HepG2 (cell line): ENCODE measurements at regions not wholly inside any gene's neighbourhood (a gene's known extent, or its start where the extent isn't known, plus 50 kb on each side); places are given as distances from the start of the nearest gene placed in this dataset.
"Not testable (repeated sequence)": the region's sequence is repeated elsewhere in the genome, so short reads cannot be mapped to it uniquely, and the experiment has no call there.

Experiments
- ATAC-seq: fragments of 200-7000 bp; cut with Tn5 transposase; 3 replicates; pipeline ENCODE4 v1.9.1; 2020; ENCODE audit warnings: mild to moderate bottlenecking, moderate library complexity
- BruUV-seq: library from RNA; stranded (reverse); fragments of 400-500 nt; replicated peaks from 2 replicates; lab custom pipeline; 2021; lab: Mats Ljungman, UMichigan
- CTCF ChIA-PET: fragments of 300-600 bp; formaldehyde crosslinking; extraction: SDS; loops from one replicate; lab custom pipeline; 2021; ENCODE audit warnings: low total read pairs, inconsistent platforms, low intra/inter-chr PET ratio; lab: Yijun Ruan, JAX
- POLR2A ChIA-PET: fragments of 350-600 bp; sonication (Branson Sonifier 250); formaldehyde crosslinking; loops from one replicate; lab custom pipeline; 2020; ENCODE audit warnings: antibody characterized with exemption, inconsistent platforms; lab: Yijun Ruan, JAX
- DNase-seq: peaks from one replicate; pipeline ENCODE4 v3.0.0-alpha.2; 2015; ENCODE audit warnings: low spot score
- FAIRE-seq: peaks from 3 replicates; lab custom pipeline; 2011; peaks lifted over from hg19 to GRCh38; lab: Jason Lieb, UNC
- H2AFZ ChIP-seq: one replicate; pipeline ENCODE4 v1.6.1; 2011; ENCODE audit warnings: low read length, inconsistent platforms
- H3K27ac ChIP-seq: fragments of 300-600 bp; 3 replicates; pipeline ENCODE4 v1.8.0; 2011; ENCODE audit warnings: mixed run types, mild to moderate bottlenecking, mixed read lengths, low read length, inconsistent platforms; ENCODE audit not compliant: insufficient read depth; ENCODE audit errors: extremely low read length
- H3K27me3 ChIP-seq, 2 experiments: fragments of 200-600 bp in 1 of 2; 2 replicates in 1 of 2; 3 replicates in 1 of 2; pipeline versions ENCODE4 v1.6.0 to v1.8.0; 2011; ENCODE audit warnings: low read length in 2 of 2, mild to moderate bottlenecking in 2 of 2, moderate library complexity in 2 of 2, inconsistent platforms in 1 of 2; ENCODE audit not compliant: insufficient read depth in 2 of 2, control insufficient read depth in 1 of 2
- H3K36me3 ChIP-seq, 2 experiments: fragments of 200-600 bp in 1 of 2; replicated peaks in 1 of 2; 2 replicates in 1 of 2; 3 replicates in 1 of 2; pipeline versions ENCODE4 v1.5.1 to v1.8.0; 2011; ENCODE audit warnings: low read length in 2 of 2, inconsistent platforms in 1 of 2; ENCODE audit not compliant: insufficient read depth in 2 of 2, control insufficient read depth in 1 of 2
- H3K4me1 ChIP-seq: 2 replicates; pipeline ENCODE4 v1.5.1; 2012; ENCODE audit warnings: low read length, inconsistent platforms; ENCODE audit not compliant: insufficient read depth
- H3K4me2 ChIP-seq: 2 replicates; pipeline ENCODE4 v1.6.0; 2011; ENCODE audit warnings: low read depth, low read length, inconsistent platforms
- H3K4me3 ChIP-seq, 3 experiments: fragments of 200-600 bp in 1 of 3; sonication (generic), shearing (Covaris generic) in 1 of 3; replicated peaks in 1 of 3; 2 replicates each; pipeline ENCODE4 v1.5.1; 2011 to 2016; ENCODE audit warnings: low read length in 3 of 3, inconsistent platforms in 2 of 3, low read depth in 2 of 3, mild to moderate bottlenecking in 2 of 3, control low read depth in 1 of 3, mixed read lengths in 1 of 3; ENCODE audit not compliant: insufficient read depth in 1 of 3
- H3K79me2 ChIP-seq: one replicate; pipeline ENCODE4 v1.6.1; 2011; ENCODE audit warnings: low read length, inconsistent platforms; ENCODE audit not compliant: insufficient read depth
- H3K9ac ChIP-seq: 2 replicates; pipeline ENCODE4 v1.6.0; 2011; ENCODE audit warnings: mild to moderate bottlenecking, low read depth, low read length, inconsistent platforms; ENCODE audit not compliant: insufficient read depth
- H3K9me3 ChIP-seq: 2 replicates; pipeline ENCODE4 v1.5.1; 2012; ENCODE audit warnings: mild to moderate bottlenecking, low read length
- H4K20me1 ChIP-seq: 2 replicates; pipeline ENCODE4 v1.6.0; 2011; ENCODE audit warnings: inconsistent platforms, mild to moderate bottlenecking, low read length, moderate library complexity; ENCODE audit not compliant: insufficient read depth
- WGBS: methylation state at CpG from one replicate; pipeline ENCODE4 v1.1.6; 2017; ENCODE audit warnings: low lambda C conversion rate; 5-methylcytosine and 5-hydroxymethylcytosine counted together
- in situ Hi-C: cut with HindIII; loops from 2 replicates; pipeline ENCODE4 v1.10.0; 2017; ENCODE audit warnings: low pct_unique_long_range_greater_than_20kb; ENCODE audit not compliant: extremely low pct_ligation_motif_present
- intact Hi-C: fragments of 100-400 bp; cut with micrococcal nuclease; formaldehyde crosslinking; loops from one replicate; pipeline ENCODE4 v1.10.0; 2022; ENCODE audit not compliant: unreplicated experiment
- TF ChIP-seq, protein P1 (sequence below): sonication (generic); formaldehyde crosslinking; IDR thresholded peaks from 2 replicates; pipeline ENCODE4 v1.5.1; 2020; ENCODE audit warnings: mild to moderate bottlenecking, moderate library complexity, missing genetic modification reagents
- TF ChIP-seq, protein P2 (sequence below): sonication (generic); formaldehyde crosslinking; IDR thresholded peaks from 2 replicates; pipeline ENCODE4 v1.5.1; 2020; ENCODE audit warnings: mild to moderate bottlenecking, missing genetic modification reagents, borderline replicate concordance

DNA sequence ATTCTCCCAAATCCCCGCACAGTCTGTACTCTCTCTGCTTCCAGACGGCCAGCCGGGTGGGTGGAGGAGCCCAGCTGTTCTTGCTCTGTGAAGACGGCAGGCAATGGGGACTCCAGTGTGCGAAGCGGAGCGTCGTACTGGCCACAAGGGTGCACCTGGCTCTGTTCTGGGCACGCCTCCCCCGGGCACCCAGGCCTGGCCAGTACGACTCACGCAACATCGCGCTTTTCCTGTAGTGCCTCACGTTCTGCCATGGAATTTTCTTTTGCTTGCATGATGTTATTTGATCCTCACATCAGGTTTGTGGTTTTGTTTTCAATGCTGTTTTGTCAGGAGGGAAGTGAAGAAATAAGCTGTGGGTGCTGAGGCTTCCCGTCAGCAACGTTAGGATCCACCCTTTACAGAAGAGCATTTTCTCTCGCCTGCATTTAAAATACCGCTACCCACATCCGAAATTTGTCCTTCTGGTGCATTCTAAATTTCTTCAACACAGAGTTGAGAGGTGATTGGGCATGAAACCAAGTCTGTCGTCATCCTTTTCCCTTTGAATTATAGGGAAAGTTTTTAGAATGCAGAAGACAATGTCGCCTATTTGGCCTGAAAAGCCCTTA, 311.7 kb downstream of the TRIM36 start (continued):
- TF ChIP-seq, protein P1, sequence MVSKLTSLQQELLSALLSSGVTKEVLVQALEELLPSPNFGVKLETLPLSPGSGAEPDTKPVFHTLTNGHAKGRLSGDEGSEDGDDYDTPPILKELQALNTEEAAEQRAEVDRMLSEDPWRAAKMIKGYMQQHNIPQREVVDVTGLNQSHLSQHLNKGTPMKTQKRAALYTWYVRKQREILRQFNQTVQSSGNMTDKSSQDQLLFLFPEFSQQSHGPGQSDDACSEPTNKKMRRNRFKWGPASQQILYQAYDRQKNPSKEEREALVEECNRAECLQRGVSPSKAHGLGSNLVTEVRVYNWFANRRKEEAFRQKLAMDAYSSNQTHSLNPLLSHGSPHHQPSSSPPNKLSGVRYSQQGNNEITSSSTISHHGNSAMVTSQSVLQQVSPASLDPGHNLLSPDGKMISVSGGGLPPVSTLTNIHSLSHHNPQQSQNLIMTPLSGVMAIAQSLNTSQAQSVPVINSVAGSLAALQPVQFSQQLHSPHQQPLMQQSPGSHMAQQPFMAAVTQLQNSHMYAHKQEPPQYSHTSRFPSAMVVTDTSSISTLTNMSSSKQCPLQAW = no peak
- TF ChIP-seq, protein P2, sequence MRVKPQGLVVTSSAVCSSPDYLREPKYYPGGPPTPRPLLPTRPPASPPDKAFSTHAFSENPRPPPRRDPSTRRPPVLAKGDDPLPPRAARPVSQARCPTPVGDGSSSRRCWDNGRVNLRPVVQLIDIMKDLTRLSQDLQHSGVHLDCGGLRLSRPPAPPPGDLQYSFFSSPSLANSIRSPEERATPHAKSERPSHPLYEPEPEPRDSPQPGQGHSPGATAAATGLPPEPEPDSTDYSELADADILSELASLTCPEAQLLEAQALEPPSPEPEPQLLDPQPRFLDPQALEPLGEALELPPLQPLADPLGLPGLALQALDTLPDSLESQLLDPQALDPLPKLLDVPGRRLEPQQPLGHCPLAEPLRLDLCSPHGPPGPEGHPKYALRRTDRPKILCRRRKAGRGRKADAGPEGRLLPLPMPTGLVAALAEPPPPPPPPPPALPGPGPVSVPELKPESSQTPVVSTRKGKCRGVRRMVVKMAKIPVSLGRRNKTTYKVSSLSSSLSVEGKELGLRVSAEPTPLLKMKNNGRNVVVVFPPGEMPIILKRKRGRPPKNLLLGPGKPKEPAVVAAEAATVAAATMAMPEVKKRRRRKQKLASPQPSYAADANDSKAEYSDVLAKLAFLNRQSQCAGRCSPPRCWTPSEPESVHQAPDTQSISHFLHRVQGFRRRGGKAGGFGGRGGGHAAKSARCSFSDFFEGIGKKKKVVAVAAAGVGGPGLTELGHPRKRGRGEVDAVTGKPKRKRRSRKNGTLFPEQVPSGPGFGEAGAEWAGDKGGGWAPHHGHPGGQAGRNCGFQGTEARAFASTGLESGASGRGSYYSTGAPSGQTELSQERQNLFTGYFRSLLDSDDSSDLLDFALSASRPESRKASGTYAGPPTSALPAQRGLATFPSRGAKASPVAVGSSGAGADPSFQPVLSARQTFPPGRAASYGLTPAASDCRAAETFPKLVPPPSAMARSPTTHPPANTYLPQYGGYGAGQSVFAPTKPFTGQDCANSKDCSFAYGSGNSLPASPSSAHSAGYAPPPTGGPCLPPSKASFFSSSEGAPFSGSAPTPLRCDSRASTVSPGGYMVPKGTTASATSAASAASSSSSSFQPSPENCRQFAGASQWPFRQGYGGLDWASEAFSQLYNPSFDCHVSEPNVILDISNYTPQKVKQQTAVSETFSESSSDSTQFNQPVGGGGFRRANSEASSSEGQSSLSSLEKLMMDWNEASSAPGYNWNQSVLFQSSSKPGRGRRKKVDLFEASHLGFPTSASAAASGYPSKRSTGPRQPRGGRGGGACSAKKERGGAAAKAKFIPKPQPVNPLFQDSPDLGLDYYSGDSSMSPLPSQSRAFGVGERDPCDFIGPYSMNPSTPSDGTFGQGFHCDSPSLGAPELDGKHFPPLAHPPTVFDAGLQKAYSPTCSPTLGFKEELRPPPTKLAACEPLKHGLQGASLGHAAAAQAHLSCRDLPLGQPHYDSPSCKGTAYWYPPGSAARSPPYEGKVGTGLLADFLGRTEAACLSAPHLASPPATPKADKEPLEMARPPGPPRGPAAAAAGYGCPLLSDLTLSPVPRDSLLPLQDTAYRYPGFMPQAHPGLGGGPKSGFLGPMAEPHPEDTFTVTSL (CRISPR knock-in tag) = no peak
- TF ChIP-seq, all 625 proteins: peak for 0

DNA sequence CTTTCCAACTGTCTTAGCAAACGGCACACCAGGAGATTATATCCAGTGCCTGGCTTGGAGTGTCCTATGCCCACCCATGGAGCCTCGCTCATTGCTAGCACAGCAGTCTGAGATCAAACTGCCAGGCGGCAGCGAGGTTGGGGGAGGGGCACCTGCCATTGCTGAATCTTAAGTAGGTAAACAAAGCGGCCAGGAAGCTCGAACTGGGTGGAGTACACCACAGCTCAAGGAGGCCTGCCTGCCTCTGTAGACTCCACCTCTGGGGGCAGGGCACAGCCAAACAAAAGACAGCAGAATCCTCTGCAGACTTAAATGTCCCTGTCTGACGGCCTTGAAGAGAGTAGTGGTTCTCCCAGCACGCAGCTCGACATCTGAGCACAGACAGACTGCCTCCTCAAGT, 325.0 kb downstream of the TRIM36 start:
- H3K4me2 ChIP-seq, CTCF ChIA-PET, H4K20me1 ChIP-seq, H2AFZ ChIP-seq, H3K27me3 ChIP-seq, BruUV-seq, H3K27ac ChIP-seq, POLR2A ChIA-PET, intact Hi-C loops, FAIRE-seq, H3K9ac ChIP-seq, ATAC-seq, H3K4me3 ChIP-seq, DNase-seq, H3K79me2 ChIP-seq, H3K4me1 ChIP-seq, H3K36me3 ChIP-seq, in situ Hi-C loops: not testable (repeated sequence)
- 7% methylated on average over 3 of the region's 9 CpGs for WGBS
- peaks cover 18% of the 10 kb centered on the region for H3K9me3 ChIP-seq
